ENCODE measurements at regions not wholly inside any gene's neighbourhood (a gene's known extent, or its start where the extent isn't known, plus 50 kb on each side); places are given as distances from the start of the nearest gene placed in this dataset.

DNA sequence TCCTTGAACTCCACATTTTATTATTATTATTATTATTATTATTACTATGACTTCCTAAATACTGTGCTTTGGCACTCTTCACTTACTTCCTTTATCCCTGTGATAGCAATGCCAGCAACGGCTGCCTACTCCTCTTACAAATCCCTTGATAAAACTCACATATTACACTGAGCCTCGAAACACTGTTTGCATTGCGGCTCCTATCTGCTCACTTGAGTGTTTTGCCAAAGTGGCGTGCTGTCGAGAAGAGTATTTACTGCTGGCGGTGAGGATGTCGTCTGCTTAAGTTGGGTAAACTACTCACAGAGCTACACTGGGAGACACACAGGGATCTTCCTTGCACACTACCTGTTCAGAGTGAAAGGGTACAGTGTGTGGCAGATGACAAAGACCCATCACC lies 143.4 kb upstream of the VCX3A start:
- TF ChIP-seq, protein P1, sequence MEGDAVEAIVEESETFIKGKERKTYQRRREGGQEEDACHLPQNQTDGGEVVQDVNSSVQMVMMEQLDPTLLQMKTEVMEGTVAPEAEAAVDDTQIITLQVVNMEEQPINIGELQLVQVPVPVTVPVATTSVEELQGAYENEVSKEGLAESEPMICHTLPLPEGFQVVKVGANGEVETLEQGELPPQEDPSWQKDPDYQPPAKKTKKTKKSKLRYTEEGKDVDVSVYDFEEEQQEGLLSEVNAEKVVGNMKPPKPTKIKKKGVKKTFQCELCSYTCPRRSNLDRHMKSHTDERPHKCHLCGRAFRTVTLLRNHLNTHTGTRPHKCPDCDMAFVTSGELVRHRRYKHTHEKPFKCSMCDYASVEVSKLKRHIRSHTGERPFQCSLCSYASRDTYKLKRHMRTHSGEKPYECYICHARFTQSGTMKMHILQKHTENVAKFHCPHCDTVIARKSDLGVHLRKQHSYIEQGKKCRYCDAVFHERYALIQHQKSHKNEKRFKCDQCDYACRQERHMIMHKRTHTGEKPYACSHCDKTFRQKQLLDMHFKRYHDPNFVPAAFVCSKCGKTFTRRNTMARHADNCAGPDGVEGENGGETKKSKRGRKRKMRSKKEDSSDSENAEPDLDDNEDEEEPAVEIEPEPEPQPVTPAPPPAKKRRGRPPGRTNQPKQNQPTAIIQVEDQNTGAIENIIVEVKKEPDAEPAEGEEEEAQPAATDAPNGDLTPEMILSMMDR (IDR thresholded peaks at IDR 0.05; ENCODE audit: extremely low read depth, low read depth, low read length), result no peak
- no peaks in the 10 kb centered on the region for H4K20me1 ChIP-seq (ENCODE audit: insufficient read depth, low read length)

DNA sequence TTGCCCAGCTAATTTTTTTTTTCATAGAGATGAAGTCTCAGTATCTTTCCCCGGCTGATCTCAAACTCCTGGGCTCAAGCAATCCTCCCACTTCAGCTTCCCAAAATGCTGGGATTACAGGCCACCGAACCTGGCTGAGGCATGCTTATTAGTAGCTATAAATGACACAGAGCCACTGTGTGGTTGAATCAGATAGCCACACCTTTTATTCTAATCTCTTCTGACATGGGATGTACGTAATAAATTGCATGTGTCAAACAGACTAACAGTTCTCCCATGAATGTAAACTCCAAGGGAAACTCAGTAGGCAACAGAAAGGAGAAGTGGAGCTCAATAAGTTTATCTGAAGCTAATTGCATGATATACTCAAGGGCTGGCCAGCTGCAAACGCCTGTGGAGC lies 139.8 kb upstream of the VCX3A start:
- H3K27ac ChIP-seq (ENCODE audit: low read depth, low read length), result no peak overlapping the region
- H3K4me1 ChIP-seq (ENCODE audit: insufficient read depth, low read length), result no peaks in the 10 kb centered on the region
- H3K4me2 ChIP-seq (ENCODE audit: insufficient read depth, low read length), result no peak overlapping the region
- H3K9me3 ChIP-seq (ENCODE audit: low read depth, low read length), result no peaks in the 10 kb centered on the region
- H3K36me3 ChIP-seq (ENCODE audit: insufficient read depth, low read length), result no peaks in the 10 kb centered on the region
- H2AFZ ChIP-seq (ENCODE audit: low read length), result no peak overlapping the region
- DNase-seq (ENCODE audit: insufficient read length, low spot score, missing footprints), result no peak
- no peaks in the 10 kb centered on the region for H3K27me3 ChIP-seq (ENCODE audit: insufficient read depth, low read length)
- no peak overlapping the region for H3K4me3 ChIP-seq (ENCODE audit: insufficient read depth, low read length)
- H3K79me2 ChIP-seq (ENCODE audit: insufficient read depth, low read length), result no peaks in the 10 kb centered on the region
- no peaks in the 10 kb centered on the region for H4K20me1 ChIP-seq (ENCODE audit: insufficient read depth, low read length)
- TF ChIP-seq, protein P1 (IDR thresholded peaks at IDR 0.05; ENCODE audit: extremely low read depth, low read depth, low read length), result no peak

More for the DNA sequence above, 143.4 kb upstream of the VCX3A start:
- no peak overlapping the region for H2AFZ ChIP-seq (ENCODE audit: low read length)
- H3K79me2 ChIP-seq (ENCODE audit: insufficient read depth, low read length), result no peaks in the 10 kb centered on the region
- H3K9me3 ChIP-seq (ENCODE audit: low read depth, low read length), result no peaks in the 10 kb centered on the region
- no peak for DNase-seq (ENCODE audit: insufficient read length, low spot score, missing footprints)
- H3K36me3 ChIP-seq (ENCODE audit: insufficient read depth, low read length), result no peaks in the 10 kb centered on the region
- no peak overlapping the region for H3K4me3 ChIP-seq (ENCODE audit: insufficient read depth, low read length)
- no peak overlapping the region for H3K4me2 ChIP-seq (ENCODE audit: insufficient read depth, low read length)
- H3K27ac ChIP-seq (ENCODE audit: low read depth, low read length), result no peak overlapping the region
- H3K27me3 ChIP-seq (ENCODE audit: insufficient read depth, low read length), result no peaks in the 10 kb centered on the region
- no peaks in the 10 kb centered on the region for H3K4me1 ChIP-seq (ENCODE audit: insufficient read depth, low read length)

DNA sequence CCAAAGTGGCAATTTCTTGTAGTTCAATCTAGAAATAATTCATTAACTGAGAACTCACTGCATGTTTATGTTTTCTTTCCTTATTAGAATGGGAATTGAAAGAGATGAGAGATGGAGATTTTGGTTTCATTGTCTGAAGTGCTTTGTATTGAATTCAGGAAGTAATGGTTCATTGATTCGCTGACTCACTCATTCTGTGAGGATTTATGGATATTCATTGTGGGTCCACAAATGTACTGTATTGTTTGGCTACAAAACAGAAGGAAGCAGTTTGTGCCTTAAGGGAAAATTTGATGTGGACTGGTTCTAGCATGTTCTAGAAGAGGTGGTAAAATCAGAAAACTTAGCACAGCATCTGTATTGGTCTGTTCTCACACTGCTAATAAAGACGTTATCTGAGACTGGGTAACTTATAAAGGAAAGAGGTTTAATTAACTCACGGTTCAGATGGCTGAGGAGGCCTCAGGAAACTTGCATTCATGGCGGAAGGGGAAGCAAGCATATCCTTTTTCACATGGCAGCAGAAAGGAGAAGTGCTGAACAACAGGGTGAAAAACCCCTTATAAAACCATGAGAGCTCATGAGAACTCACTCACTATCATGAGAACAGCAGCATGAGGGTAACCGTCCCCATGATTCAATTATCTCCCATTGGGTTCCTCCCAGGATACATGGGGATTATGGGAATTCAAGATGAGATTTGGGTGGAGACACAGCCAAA lies 132.3 kb upstream of the VCX3A start:
- Histone ChIP-seq H3K79me2 (ENCODE audit: insufficient read depth, low read length) (no peaks in the 10 kb centered on the region), H3K27ac (ENCODE audit: low read depth, low read length) (no peak overlapping the region), H3K36me3 (ENCODE audit: insufficient read depth, low read length) (no peaks in the 10 kb centered on the region), H3K4me1 (ENCODE audit: insufficient read depth, low read length) (no peaks in the 10 kb centered on the region), H3K4me2 (ENCODE audit: insufficient read depth, low read length) (no peak overlapping the region), H2AFZ (ENCODE audit: low read length) (no peak overlapping the region), H4K20me1 (ENCODE audit: insufficient read depth, low read length) (no peaks in the 10 kb centered on the region), H3K9me3 (ENCODE audit: low read depth, low read length) (no peaks in the 10 kb centered on the region), H3K4me3 (ENCODE audit: insufficient read depth, low read length) (no peak overlapping the region), H3K27me3 (ENCODE audit: insufficient read depth, low read length) (no peaks in the 10 kb centered on the region)
- DNase-seq (ENCODE audit: insufficient read length, low spot score, missing footprints), result no peak
- TF ChIP-seq, protein P1 (IDR thresholded peaks at IDR 0.05; ENCODE audit: extremely low read depth, low read depth, low read length), result no peak

DNA sequence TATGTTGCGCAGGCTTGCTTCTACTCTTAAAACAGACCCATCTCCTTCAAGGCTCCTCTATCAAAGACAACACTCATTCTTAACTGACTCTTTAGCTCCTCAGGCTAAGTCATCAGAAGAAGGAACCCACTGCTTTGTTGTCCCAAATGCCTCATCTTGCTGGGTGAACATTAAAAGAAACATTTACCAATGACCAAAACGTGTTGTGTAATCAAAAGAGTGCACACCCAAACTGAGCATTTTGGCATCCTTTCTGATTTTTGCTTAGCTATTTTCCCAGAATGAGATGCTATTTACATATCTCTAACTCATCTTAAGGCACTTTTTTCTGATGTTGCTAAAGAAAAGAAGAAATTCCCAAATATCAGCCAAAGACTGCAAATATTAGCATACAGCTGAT lies 131.7 kb upstream of the VCX3A start:
- H3K4me2 ChIP-seq (ENCODE audit: insufficient read depth, low read length), result no peak overlapping the region
- H3K27me3 ChIP-seq (ENCODE audit: insufficient read depth, low read length), result no peaks in the 10 kb centered on the region
- no peaks in the 10 kb centered on the region for H3K4me1 ChIP-seq (ENCODE audit: insufficient read depth, low read length)
- H3K27ac ChIP-seq (ENCODE audit: low read depth, low read length), result no peak overlapping the region
- no peaks in the 10 kb centered on the region for H3K9me3 ChIP-seq (ENCODE audit: low read depth, low read length)
- H3K36me3 ChIP-seq (ENCODE audit: insufficient read depth, low read length), result no peaks in the 10 kb centered on the region
- H3K4me3 ChIP-seq (ENCODE audit: insufficient read depth, low read length), result no peak overlapping the region
- TF ChIP-seq, protein P1 (IDR thresholded peaks at IDR 0.05; ENCODE audit: extremely low read depth, low read depth, low read length), result no peak
- H3K79me2 ChIP-seq (ENCODE audit: insufficient read depth, low read length), result no peaks in the 10 kb centered on the region
- DNase-seq (ENCODE audit: insufficient read length, low spot score, missing footprints), result no peak
- H4K20me1 ChIP-seq (ENCODE audit: insufficient read depth, low read length), result no peaks in the 10 kb centered on the region
- H2AFZ ChIP-seq (ENCODE audit: low read length), result no peak overlapping the region

All from osteoblast (primary cell).